ENCODE measurements at regions not wholly inside any gene's neighbourhood (a gene's known extent, or its start where the extent isn't known, plus 50 kb on each side); places are given as distances from the start of the nearest gene placed in this dataset.

- Histone ChIP-seq H4K91ac (replicated peaks; ENCODE audit: insufficient read length, low read length) (no peak overlapping the region), H3K9me3 (ENCODE audit: insufficient read depth in 2 of 2, low read depth in 1 of 2, low read length in 1 of 2) (no peaks in the 10 kb centered on the region), H2AFZ (ENCODE audit: low read length) (no peak overlapping the region), H3K27me3 (replicated peaks in 1 of 4; ENCODE audit: control insufficient read depth in 3 of 4, extremely low read depth in 1 of 4, insufficient read depth in 3 of 4, low read length in 3 of 4) (no peaks in the 10 kb centered on the region), H2BK15ac (ENCODE audit: low read length) (no peak overlapping the region), H3K4me1 (replicated peaks in 1 of 4; ENCODE audit: control insufficient read depth in 3 of 4, insufficient read depth in 4 of 4, low read length in 3 of 4) (peaks cover 0 to 4% (median 0%) of the 10 kb centered on the region in 4 experiments; a peak in 2 of 7 replicates), H3K9ac (replicated peaks in 1 of 4; ENCODE audit: extremely low read depth in 1 of 4, low read depth in 3 of 4, low read length in 3 of 4) (no peak overlapping the region), H3K23me2 (ENCODE audit: low read depth, low read length) (no peaks in the 10 kb centered on the region), H4K5ac (ENCODE audit: insufficient read length, low read depth, low read length) (no peak overlapping the region), H2BK120ac (replicated peaks; ENCODE audit: low read depth, low read length) (no peak overlapping the region), H2BK12ac (ENCODE audit: low read depth, low read length) (no peak overlapping the region), H3K56ac (replicated peaks; ENCODE audit: insufficient read length, low read depth, low read length) (no peak overlapping the region), H3K4me3 (ENCODE audit: extremely low read depth in 1 of 4, insufficient read depth in 2 of 4, low read depth in 3 of 4, low read length in 4 of 4) (no peak overlapping the region), H3K23ac (ENCODE audit: insufficient read length) (no peak overlapping the region), H2BK20ac (ENCODE audit: low read length) (no peak overlapping the region), H4K20me1 (replicated peaks in 1 of 2; ENCODE audit: control insufficient read depth in 1 of 2, insufficient read depth in 2 of 2, low read length in 2 of 2) (no peaks in the 10 kb centered on the region), H2BK5ac (ENCODE audit: low read depth, low read length) (no peak overlapping the region), H3K18ac (ENCODE audit: extremely low read depth, low read length) (no peak overlapping the region), H3K14ac (ENCODE audit: insufficient read length) (no peak overlapping the region), H3K79me2 (ENCODE audit: control insufficient read depth in 1 of 2, insufficient read depth in 2 of 2, low read length in 2 of 2) (no peaks in the 10 kb centered on the region), H3K4me2 (ENCODE audit: insufficient read depth in 1 of 2, low read depth in 2 of 2, low read length in 2 of 2) (no peak overlapping the region), H3K27ac (ENCODE audit: low read depth, low read length) (no peak overlapping the region), H3K36me3 (ENCODE audit: control insufficient read depth in 2 of 4, insufficient read depth in 4 of 4, low read length in 3 of 4) (no peaks in the 10 kb centered on the region), H2AK5ac (ENCODE audit: low read depth, low read length) (no peak overlapping the region), H3K4ac (replicated peaks; ENCODE audit: insufficient read length, low read depth, low read length) (no peak overlapping the region), H3K79me1 (ENCODE audit: low read depth, low read length) (no peaks in the 10 kb centered on the region), H4K8ac (ENCODE audit: extremely low read depth, insufficient read depth, low read length) (no peak overlapping the region)
- CTCF ChIA-PET (ENCODE audit: partially characterized antibody) = interaction anchor here (1.3 kb wide), 1 partner anchor 269 kb away, joined by 5 read pairs; no protein-coding TSS in a partner anchor
- FAIRE-seq = no peak
- WGBS, 2 experiments (ENCODE audit: extremely low coverage in 1 of 2, insufficient coverage in 1 of 2, insufficient read length in 1 of 2, insufficient replicate concordance in 2 of 2, low coverage in 1 of 2, low lambda C conversion rate in 2 of 2, missing lambda C conversion rate in 1 of 2) = 100% methylated on average over 1 of the region's 1 CpG; no CpG with 5 or more reads in 1 of the 2 experiments
- POLR2A ChIA-PET (ENCODE audit: partially characterized antibody) = no interaction called here
- no peak for DNase-seq (ENCODE audit: low read depth in 1 of 2, low spot score in 2 of 2)
- TF ChIP-seq SP2 (IDR thresholded peaks at IDR 0.05; ENCODE audit: low read length) (no peak), SP4 (IDR thresholded peaks at IDR 0.05; ENCODE audit: low read length) (no peak), EZH2 (IDR thresholded peaks at IDR 0.05; ENCODE audit: low read depth, low read length, severe bottlenecking) (no peak), RAD21 (IDR thresholded peaks at IDR 0.05 in 1 of 2, conservative IDR thresholded peaks at IDR 0.05 in 1 of 2; ENCODE audit: low read depth in 2 of 2, low read length in 2 of 2) (no peak)
Measured at GRCh38 chr6:98579941-98580340, 254.4 kb upstream of the POU3F2 start.
